Right lobe of liver (tissue), 6 donors: ENCODE measurements at regions not wholly inside any gene's neighbourhood (a gene's known extent, or its start where the extent isn't known, plus 50 kb on each side); places are given as distances from the start of the nearest gene placed in this dataset.

Experiments
- ATAC-seq, 4 donors: fragments of 200-7000 bp; cut with Tn5 transposase; one replicate each; pipeline ENCODE4 v1.9.1; 2020; ENCODE audit warnings: mild to moderate bottlenecking in 4 of 4, moderate library complexity in 4 of 4
- DNase-seq, 3 donors: peaks; one replicate each; pipeline ENCODE4 v3.0.0-alpha.2; 2020
- H3K27ac ChIP-seq, 3 donors: fragments of 200-600 bp; one replicate each; pipeline ENCODE4 v1.8.0; 2022
- H3K27me3 ChIP-seq, 2 donors: fragments of 200-600 bp; one replicate each; pipeline ENCODE4 v1.8.0; 2022
- H3K36me3 ChIP-seq, 4 donors: fragments of 200-600 bp; sonication (generic) in 1 of 4; one replicate each; pipeline versions ENCODE4 v1.5.1 to v1.8.0; 2017 to 2022; ENCODE audit warnings: control low read depth in 1 of 4
- H3K4me1 ChIP-seq, 4 donors: fragments of 200-600 bp; sonication (generic) in 1 of 4; one replicate each; pipeline versions ENCODE4 v1.5.1 to v1.8.0; 2017 to 2022; ENCODE audit warnings: control low read depth in 1 of 4
- H3K4me3 ChIP-seq, 3 donors: fragments of 200-600 bp; one replicate each; pipeline ENCODE4 v1.8.0; 2022
- H3K9me3 ChIP-seq, 4 donors: fragments of 200-600 bp; sonication (generic) in 1 of 4; one replicate each; pipeline versions ENCODE4 v1.5.1 to v1.8.0; 2017 to 2022; ENCODE audit warnings: control low read depth in 1 of 4
- CTCF ChIP-seq, 4 donors: fragments of 200-600 bp in 3 of 4; fragments of 450-650 bp in 1 of 4; IDR thresholded peaks; one replicate each; pipeline versions ENCODE4 v1.5.1 to v1.8.0; 2016 to 2022; ENCODE audit warnings: antibody characterized with exemption in 4 of 4, mild to moderate bottlenecking in 2 of 4
- POLR2A ChIP-seq: fragments of 450-650 bp; IDR thresholded peaks from one replicate; pipeline ENCODE4 v1.6.1; 2017; ENCODE audit warnings: antibody characterized with exemption, mild to moderate bottlenecking
- WGBS: methylation state at CpG from one replicate; pipeline ENCODE4 v1.1.6; 2018; ENCODE audit warnings: low coverage, low lambda C conversion rate; ENCODE audit not compliant: insufficient coverage; ENCODE audit errors: missing lambda C conversion rate; 5-methylcytosine and 5-hydroxymethylcytosine counted together
- intact Hi-C, 2 donors: fragments of 100-400 bp; cut with DNase I; formaldehyde crosslinking; loops; one replicate each; pipeline versions ENCODE4 v1.11.2 to v1.14.1; 2022
- donor health status: DM: no; HTN: yes; CAD: no.
- donor health status: DM: no; HTN: no; CAD: no.
- donor health status: DM: no; HTN: no; CAD: no.
- donor health status: DM: no; HTN: yes; CAD: no.
- donor health status: DM: no; HTN: yes; CAD: no.

DNA sequence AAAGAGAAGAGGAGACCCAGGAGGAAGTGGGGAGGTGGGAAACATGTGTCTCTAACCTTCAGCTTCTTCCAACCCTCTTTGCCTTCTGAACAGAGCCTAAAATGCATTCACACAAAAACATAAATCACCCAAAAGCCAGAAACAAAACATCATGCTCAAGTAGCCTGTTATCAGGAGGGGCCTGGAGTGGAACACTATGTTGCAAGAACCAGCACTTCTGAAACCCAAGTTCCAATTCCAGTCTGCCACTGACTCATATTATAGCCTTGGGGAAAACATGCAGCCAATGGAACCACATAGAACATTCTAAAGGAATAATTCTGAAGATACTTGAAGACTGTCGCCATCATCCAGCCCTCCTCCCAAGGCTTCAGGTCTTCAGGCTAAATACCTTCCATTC, 169.8 kb upstream of the PLXNC1 start:
- no peaks in the 10 kb centered on the region for H3K9me3 ChIP-seq
- no peak overlapping the region for H3K4me3 ChIP-seq
- TF ChIP-seq CTCF (IDR thresholded peaks at IDR 0.05): no peak
- no peak for TF ChIP-seq POLR2A
- H3K36me3 ChIP-seq: no peaks in the 10 kb centered on the region
- ATAC-seq (peak in 2 of 4 donors; percentile 30 to 54), DNase-seq (no peak)
- WGBS: 100% methylated on average over 1 of the region's 1 CpG
- H3K27me3 ChIP-seq: no peaks in the 10 kb centered on the region
- intact Hi-C loops: loop anchor here (10.0 kb wide), 2 partner anchors 126 to 474 kb away; no protein-coding TSS in a partner anchor
- no peak overlapping the region for H3K27ac ChIP-seq
- no peaks in the 10 kb centered on the region for H3K4me1 ChIP-seq

DNA sequence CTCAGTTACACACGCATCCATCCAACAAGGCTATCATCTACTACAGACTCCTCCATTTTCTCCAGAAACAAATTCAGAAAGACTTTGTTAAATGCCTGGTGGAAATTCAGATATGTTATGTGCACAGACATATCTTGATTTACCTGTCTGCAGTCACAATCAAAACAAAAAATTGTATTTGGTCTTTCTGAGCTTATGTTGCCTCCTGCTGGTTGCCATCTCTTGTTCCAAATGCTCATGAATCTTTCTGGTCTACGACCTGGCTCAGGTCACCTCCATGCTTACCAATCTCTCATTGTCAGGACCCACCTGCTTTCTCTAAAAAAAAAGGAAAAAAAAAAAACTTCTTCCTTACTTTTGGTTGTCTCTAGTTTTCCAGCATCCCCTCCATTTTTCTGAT, 169.2 kb upstream of the PLXNC1 start:
- TF ChIP-seq CTCF (IDR thresholded peaks at IDR 0.05): peak; percentile 61 to 66 (median 64)
- no peak for TF ChIP-seq POLR2A
- WGBS: 53% methylated on average over 2 of the region's 2 CpGs
- no peaks in the 10 kb centered on the region for H3K27me3 ChIP-seq
- peak; percentile 77 to 88 (median 82) for ATAC-seq
- no peaks in the 10 kb centered on the region for H3K36me3 ChIP-seq
- intact Hi-C loops: loop anchor here (10.0 kb wide), 2 partner anchors 126 to 474 kb away; no protein-coding TSS in a partner anchor
- no peaks in the 10 kb centered on the region for H3K9me3 ChIP-seq
- no peaks in the 10 kb centered on the region for H3K4me1 ChIP-seq
- H3K4me3 ChIP-seq: no peak overlapping the region
- no peak overlapping the region for H3K27ac ChIP-seq
- no peak for DNase-seq

DNA sequence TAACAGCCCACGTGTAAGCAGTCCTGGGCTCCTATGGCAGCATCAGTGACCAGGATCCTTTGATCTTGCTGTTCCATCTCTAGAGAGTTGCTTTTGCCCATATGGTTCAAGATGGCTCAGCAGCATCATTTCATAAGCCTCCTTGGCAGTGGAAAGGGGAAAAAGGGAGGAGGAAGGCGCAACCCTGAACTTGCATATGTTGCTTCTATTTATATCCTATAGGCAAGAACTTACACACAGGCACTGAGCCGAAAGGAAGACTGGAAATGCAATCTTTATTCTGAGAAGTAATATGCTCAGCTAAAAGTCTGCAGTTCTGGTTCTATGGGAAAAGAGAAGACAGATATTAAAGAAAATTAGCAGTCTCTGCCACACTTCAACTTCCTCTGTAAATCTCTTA, 167.7 kb upstream of the PLXNC1 start:
- ATAC-seq: no peak
- no peak for DNase-seq
- H3K27me3 ChIP-seq: no peaks in the 10 kb centered on the region
- no peaks in the 10 kb centered on the region for H3K9me3 ChIP-seq
- H3K27ac ChIP-seq: no peak overlapping the region
- H3K36me3 ChIP-seq: no peaks in the 10 kb centered on the region
- no peaks in the 10 kb centered on the region for H3K4me1 ChIP-seq
- intact Hi-C loops: no loop called here
- 68% methylated on average over 3 of the region's 3 CpGs for WGBS
- TF ChIP-seq CTCF (IDR thresholded peaks at IDR 0.05) (no peak), POLR2A (no peak)
- no peak overlapping the region for H3K4me3 ChIP-seq

DNA sequence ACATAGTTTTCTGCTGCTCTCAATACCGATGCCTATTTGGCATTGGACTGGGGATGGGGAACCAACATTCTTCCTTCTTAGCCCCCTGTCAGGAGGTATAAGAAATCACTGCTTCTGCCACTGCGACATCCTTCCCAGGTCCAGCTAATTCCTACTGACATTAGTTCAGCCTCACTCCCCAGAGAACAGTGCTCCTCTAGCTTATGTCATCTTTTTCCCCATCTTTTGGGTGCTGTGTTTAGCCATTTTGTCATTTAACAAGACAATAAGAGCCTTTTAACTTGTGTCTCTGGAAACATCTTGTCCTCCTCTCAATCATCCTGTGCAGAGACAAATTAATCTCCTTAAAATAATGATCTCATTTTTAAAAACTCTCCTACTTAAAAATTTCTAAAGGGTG, 167.0 kb upstream of the PLXNC1 start:
- intact Hi-C loops: no loop called here

More for the DNA sequence above, 167.0 kb upstream of the PLXNC1 start:
- WGBS: no CpG with 5 or more reads among the region's 2 CpGs
- H3K27ac ChIP-seq: no peak overlapping the region
- TF ChIP-seq POLR2A: no peak
- no peak for TF ChIP-seq CTCF (IDR thresholded peaks at IDR 0.05)
- DNase-seq: no peak
- H3K4me1 ChIP-seq: no peaks in the 10 kb centered on the region
- no peaks in the 10 kb centered on the region for H3K36me3 ChIP-seq
- no peaks in the 10 kb centered on the region for H3K27me3 ChIP-seq
- no peak overlapping the region for H3K4me3 ChIP-seq
- no peaks in the 10 kb centered on the region for H3K9me3 ChIP-seq
- ATAC-seq: no peak
